H1 (cell line): ENCODE measurements at regions not wholly inside any gene's neighbourhood (a gene's known extent, or its start where the extent isn't known, plus 50 kb on each side); places are given as distances from the start of the nearest gene placed in this dataset.

Experiments
- CTCF ChIA-PET: fragments of 300-600 bp; sonication (Branson Sonifier 250); formaldehyde crosslinking; loops from one replicate; lab custom pipeline; 2021; ENCODE audit not compliant: partially characterized antibody; lab: Charles Lee
- POLR2A ChIA-PET: fragments of 300-600 bp; sonication (Branson Sonifier 250); formaldehyde crosslinking; loops from one replicate; lab custom pipeline; 2021; ENCODE audit warnings: inconsistent platforms; ENCODE audit not compliant: partially characterized antibody; lab: Charles Lee
- DNase-seq, 2 experiments: peaks; one replicate each; pipeline versions ENCODE4 v3.0.0 to v3.0.0-alpha.2; 2010 to 2022; ENCODE audit warnings: low spot score in 2 of 2, low read depth in 1 of 2, mixed read lengths in 1 of 2
- FAIRE-seq: peaks from 2 replicates; lab custom pipeline; 2011; peaks lifted over from hg19 to GRCh38; lab: Jason Lieb, UNC
- H2AFZ ChIP-seq: 2 replicates; pipeline ENCODE4 v1.8.1; 2012; ENCODE audit warnings: low read length, inconsistent platforms
- H2AK5ac ChIP-seq: 2 replicates; pipeline ENCODE4 v1.6.1; 2013; ENCODE audit warnings: low read depth, low read length
- H2BK120ac ChIP-seq: replicated peaks from 2 replicates; pipeline ENCODE3; 2013; ENCODE audit warnings: low read depth, low read length, inconsistent platforms
- H2BK12ac ChIP-seq: 2 replicates; pipeline ENCODE4 v1.6.1; 2013; ENCODE audit warnings: low read depth, low read length
- H2BK15ac ChIP-seq: 2 replicates; pipeline ENCODE4 v1.6.1; 2013; ENCODE audit warnings: low read length
- H2BK20ac ChIP-seq: 2 replicates; pipeline ENCODE4 v1.6.1; 2013; ENCODE audit warnings: low read length
- H2BK5ac ChIP-seq: 2 replicates; pipeline ENCODE4 v1.6.1; 2013; ENCODE audit warnings: low read depth, low read length
- H3K14ac ChIP-seq: 2 replicates; pipeline ENCODE4 v1.6.1; 2013; ENCODE audit warnings: inconsistent platforms; ENCODE audit not compliant: insufficient read length
- H3K18ac ChIP-seq: 2 replicates; pipeline ENCODE4 v1.6.1; 2013; ENCODE audit warnings: low read length; ENCODE audit errors: extremely low read depth
- H3K23ac ChIP-seq: 2 replicates; pipeline ENCODE4 v1.6.1; 2013; ENCODE audit warnings: inconsistent platforms; ENCODE audit not compliant: insufficient read length
- H3K23me2 ChIP-seq: 2 replicates; pipeline ENCODE4 v1.6.1; 2013; ENCODE audit warnings: low read depth, low read length
- H3K27ac ChIP-seq: 2 replicates; pipeline ENCODE4 v1.6.1; 2011; ENCODE audit warnings: low read depth, low read length, inconsistent platforms
- H3K27me3 ChIP-seq, 4 experiments: replicated peaks in 1 of 4; 1 replicate in 1 of 4; 2 replicates in 3 of 4; pipeline versions ENCODE4 v1.6.1 to v1.8.1; 2011 to 2013; ENCODE audit warnings: low read length in 3 of 4, mild to moderate bottlenecking in 3 of 4, inconsistent platforms in 2 of 4, mixed read lengths in 2 of 4, moderate library complexity in 1 of 4; ENCODE audit not compliant: control insufficient read depth in 3 of 4, insufficient read depth in 3 of 4; ENCODE audit errors: extremely low read depth in 1 of 4
- H3K36me3 ChIP-seq, 4 experiments: 2 replicates each; pipeline versions ENCODE4 v1.6.1 to v1.8.1; 2011 to 2013; ENCODE audit warnings: mild to moderate bottlenecking in 4 of 4, low read length in 3 of 4, moderate library complexity in 2 of 4, control low read depth in 1 of 4, inconsistent platforms in 1 of 4; ENCODE audit not compliant: insufficient read depth in 4 of 4, control insufficient read depth in 2 of 4
- H3K4ac ChIP-seq: replicated peaks from 2 replicates; pipeline ENCODE3; 2013; ENCODE audit warnings: low read length, low read depth, mixed read lengths, inconsistent platforms; ENCODE audit not compliant: insufficient read length
- H3K4me1 ChIP-seq, 4 experiments: replicated peaks in 1 of 4; 1 replicate in 1 of 4; 2 replicates in 3 of 4; pipeline versions ENCODE4 v1.6.1 to v1.8.1; 2011 to 2013; ENCODE audit warnings: low read length in 3 of 4, inconsistent platforms in 2 of 4, mixed read lengths in 1 of 4; ENCODE audit not compliant: insufficient read depth in 4 of 4, control insufficient read depth in 3 of 4
- H3K4me2 ChIP-seq, 2 experiments: 2 replicates each; pipeline versions ENCODE4 v1.6.1 to v1.8.1; 2011 to 2013; ENCODE audit warnings: low read depth in 2 of 2, low read length in 2 of 2, control low read depth in 1 of 2, inconsistent platforms in 1 of 2, mild to moderate bottlenecking in 1 of 2; ENCODE audit not compliant: insufficient read depth in 1 of 2
- H3K4me3 ChIP-seq, 4 experiments: fragments of 200-600, 300-600 bp in 1 of 4; sonication (generic), shearing (Covaris generic), sonication (Bioruptor Twin) in 1 of 4; 2 replicates each; pipeline versions ENCODE4 v1.5.1 to v1.8.1; 2011 to 2016; ENCODE audit warnings: low read length in 4 of 4, low read depth in 3 of 4, control low read depth in 2 of 4, inconsistent platforms in 2 of 4, mild to moderate bottlenecking in 2 of 4, mixed read lengths in 1 of 4, moderate library complexity in 1 of 4; ENCODE audit not compliant: insufficient read depth in 2 of 4; ENCODE audit errors: extremely low read depth in 1 of 4
- H3K56ac ChIP-seq: replicated peaks from 2 replicates; pipeline ENCODE3; 2013; ENCODE audit warnings: low read depth, mild to moderate bottlenecking, mixed read lengths, low read length, inconsistent platforms; ENCODE audit not compliant: insufficient read length
- H3K79me1 ChIP-seq: 2 replicates; pipeline ENCODE4 v1.6.1; 2013; ENCODE audit warnings: low read depth, low read length, control low read depth
- H3K79me2 ChIP-seq, 2 experiments: 2 replicates each; pipeline versions ENCODE4 v1.6.1 to v1.8.1; 2012 to 2013; ENCODE audit warnings: low read length in 2 of 2, mild to moderate bottlenecking in 2 of 2, inconsistent platforms in 1 of 2; ENCODE audit not compliant: insufficient read depth in 2 of 2, control insufficient read depth in 1 of 2
- H3K9ac ChIP-seq, 4 experiments: replicated peaks in 1 of 4; 1 replicate in 1 of 4; 2 replicates in 3 of 4; pipeline versions ENCODE4 v1.6.1 to v1.8.1; 2011 to 2013; ENCODE audit warnings: low read depth in 3 of 4, low read length in 3 of 4, control low read depth in 2 of 4, mild to moderate bottlenecking in 2 of 4, moderate library complexity in 2 of 4, inconsistent platforms in 1 of 4; ENCODE audit errors: extremely low read depth in 1 of 4
- H3K9me3 ChIP-seq, 2 experiments: 2 replicates each; pipeline versions ENCODE4 v1.6.1 to v1.8.1; 2012 to 2013; ENCODE audit warnings: mild to moderate bottlenecking in 2 of 2, moderate library complexity in 2 of 2, control low read depth in 1 of 2, inconsistent platforms in 1 of 2, low read depth in 1 of 2, low read length in 1 of 2, mixed read lengths in 1 of 2; ENCODE audit not compliant: insufficient read depth in 2 of 2
- H4K20me1 ChIP-seq, 2 experiments: replicated peaks in 1 of 2; 2 replicates each; pipeline versions ENCODE3 to v1.8.1; 2011 to 2013; ENCODE audit warnings: inconsistent platforms in 2 of 2, low read length in 2 of 2, mild to moderate bottlenecking in 1 of 2; ENCODE audit not compliant: insufficient read depth in 2 of 2, control insufficient read depth in 1 of 2
- H4K5ac ChIP-seq: 2 replicates; pipeline ENCODE4 v1.6.1; 2013; ENCODE audit warnings: low read length, low read depth, mixed read lengths, inconsistent platforms; ENCODE audit not compliant: insufficient read length
- H4K8ac ChIP-seq: 2 replicates; pipeline ENCODE4 v1.8.0; 2013; ENCODE audit warnings: mild to moderate bottlenecking, moderate library complexity, low read length, inconsistent platforms; ENCODE audit not compliant: insufficient read depth; ENCODE audit errors: extremely low read depth
- H4K91ac ChIP-seq: replicated peaks from 2 replicates; pipeline ENCODE3; 2013; ENCODE audit warnings: low read length, mixed read lengths, inconsistent platforms; ENCODE audit not compliant: insufficient read length
- CBX5 ChIP-seq: fragments of 300-800, 300-1000 bp; sonication (generic); IDR thresholded peaks from 2 replicates; pipeline ENCODE4 v1.7.1; 2016; ENCODE audit warnings: antibody characterized with exemption, low read length, low read depth
- CEBPB ChIP-seq: IDR thresholded peaks from 2 replicates; pipeline ENCODE4 v1.6.1; 2012; ENCODE audit warnings: low read depth, low read length
- CTBP2 ChIP-seq: IDR thresholded peaks from 2 replicates; pipeline ENCODE4 v1.7.0; 2011; ENCODE audit warnings: borderline replicate concordance, mild to moderate bottlenecking, moderate library complexity, mixed read lengths, low read length; ENCODE audit not compliant: insufficient read depth, insufficient read length
- EZH2 ChIP-seq: fragments of 200-600 bp; sonication (generic); IDR thresholded peaks from 2 replicates; pipeline ENCODE4 v1.7.1; 2012; ENCODE audit warnings: low read depth, mild to moderate bottlenecking, moderate library complexity, low read length, inconsistent platforms; ENCODE audit not compliant: severe bottlenecking
- FOSL1 ChIP-seq: IDR thresholded peaks from 2 replicates; pipeline ENCODE4 v1.6.1; 2011; ENCODE audit warnings: mild to moderate bottlenecking, low read depth, low read length, moderate library complexity; ENCODE audit not compliant: insufficient read depth
- HDAC2 ChIP-seq, 2 experiments: fragments of 300-600 bp in 1 of 2; sonication (generic) in 1 of 2; IDR thresholded peaks; 2 replicates each; pipeline ENCODE4 v1.6.1; 2011 to 2012; ENCODE audit warnings: low read depth in 2 of 2, low read length in 2 of 2, mild to moderate bottlenecking in 2 of 2, moderate library complexity in 2 of 2, borderline replicate concordance in 1 of 2, inconsistent platforms in 1 of 2
- JUND ChIP-seq: IDR thresholded peaks from 2 replicates; pipeline ENCODE4 v1.6.1; 2011; ENCODE audit warnings: mild to moderate bottlenecking, improper control_type of control experiment, low read length
- KDM4A ChIP-seq: IDR thresholded peaks from one replicate; pipeline ENCODE4 v1.7.1; 2012; ENCODE audit warnings: low read depth, mild to moderate bottlenecking, moderate library complexity, low read length, inconsistent platforms; ENCODE audit not compliant: severe bottlenecking
- NRF1 ChIP-seq: IDR thresholded peaks from 2 replicates; pipeline ENCODE4 v1.6.1; 2011; ENCODE audit warnings: mild to moderate bottlenecking, low read depth, low read length, improper control_type of control experiment
- SIX5 ChIP-seq: IDR thresholded peaks from 2 replicates; pipeline ENCODE4 v1.6.1; 2011; ENCODE audit warnings: mild to moderate bottlenecking, low read depth, low read length
- SRF ChIP-seq: IDR thresholded peaks from 2 replicates; pipeline ENCODE4 v1.6.1; 2011; ENCODE audit warnings: mild to moderate bottlenecking, low read depth, low read length, moderate library complexity
- WGBS, 2 experiments: shearing (Covaris generic) in 1 of 2; methylation state at CpG; one replicate each; pipeline versions ENCODE4 v1.1.6 to v1.1.7; 2013 to 2015; ENCODE audit warnings: low lambda C conversion rate in 2 of 2, mixed read lengths in 2 of 2, inconsistent platforms in 1 of 2, low coverage in 1 of 2, missing lambda C conversion rate in 1 of 2; ENCODE audit not compliant: insufficient replicate concordance in 2 of 2, insufficient coverage in 1 of 2, insufficient read length in 1 of 2; ENCODE audit errors: extremely low coverage in 1 of 2, missing lambda C conversion rate in 1 of 2; 5-methylcytosine and 5-hydroxymethylcytosine counted together
- TF ChIP-seq, protein P1 (sequence below): IDR thresholded peaks from 2 replicates; pipeline ENCODE4 v1.6.1; 2012; ENCODE audit warnings: low read length, inconsistent platforms

DNA sequence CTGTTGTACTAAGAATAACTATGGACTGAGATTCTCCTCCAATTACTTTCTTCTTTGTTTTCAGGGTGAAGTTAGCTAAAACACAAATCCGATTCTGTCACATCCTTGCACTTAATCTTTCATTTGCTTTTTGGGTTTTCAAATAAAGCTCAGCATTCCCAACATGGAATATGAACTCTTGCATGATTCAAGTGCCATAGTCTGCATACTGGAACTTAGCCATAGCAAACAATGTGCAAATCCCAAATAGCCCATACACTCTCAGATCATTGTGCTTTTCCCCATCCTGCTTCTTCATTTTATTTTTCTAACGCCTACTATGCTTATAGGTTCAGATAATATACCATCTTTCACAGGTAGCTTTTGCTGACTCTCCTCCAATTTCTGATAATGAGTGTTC is 455.8 kb upstream of the PRMT6 start:
- H4K91ac ChIP-seq: no peak overlapping the region
- H2BK5ac ChIP-seq: no peak overlapping the region
- H3K18ac ChIP-seq: no peak overlapping the region
- H3K79me2 ChIP-seq: no peaks in the 10 kb centered on the region
- no peaks in the 10 kb centered on the region for H3K79me1 ChIP-seq
- no peak overlapping the region for H3K4me3 ChIP-seq
- no peak overlapping the region for H3K23ac ChIP-seq
- no peaks in the 10 kb centered on the region for H3K23me2 ChIP-seq
- FAIRE-seq (no peak), DNase-seq (no peak)
- ChIA-PET POLR2A (interaction anchor here (1.2 kb wide), 1 partner anchor 8 kb away, joined by 3 read pairs; no protein-coding TSS in a partner anchor), CTCF (interaction anchor here (1.6 kb wide), 1 partner anchor 8 kb away, joined by 3 read pairs; no protein-coding TSS in a partner anchor)
- no peak overlapping the region for H2BK20ac ChIP-seq
- H3K9me3 ChIP-seq: no peaks in the 10 kb centered on the region
- H2BK15ac ChIP-seq: no peak overlapping the region
- H3K14ac ChIP-seq: no peak overlapping the region
- H2AFZ ChIP-seq: no peak overlapping the region
- no peak overlapping the region for H2AK5ac ChIP-seq
- H4K5ac ChIP-seq: no peak overlapping the region
- no peak overlapping the region for H2BK12ac ChIP-seq
- H4K8ac ChIP-seq: no peak overlapping the region
- H3K4me2 ChIP-seq: no peak overlapping the region
- 86% methylated on average over 2 of the region's 2 CpGs; no CpG with 5 or more reads in 1 of the 2 experiments for WGBS, 2 experiments
- no peak overlapping the region for H3K27ac ChIP-seq
- H3K56ac ChIP-seq: no peak overlapping the region
- no peaks in the 10 kb centered on the region for H4K20me1 ChIP-seq
- H3K4ac ChIP-seq: no peak overlapping the region
- no peak overlapping the region for H2BK120ac ChIP-seq
- H3K4me1 ChIP-seq: no peaks in the 10 kb centered on the region
- no peaks in the 10 kb centered on the region for H3K36me3 ChIP-seq
- H3K27me3 ChIP-seq: no peaks in the 10 kb centered on the region
- no peak overlapping the region for H3K9ac ChIP-seq
- no peak for TF ChIP-seq KDM4A
- TF ChIP-seq NRF1: no peak
- TF ChIP-seq CTBP2: no peak
- no peak for TF ChIP-seq FOSL1
- TF ChIP-seq SIX5: no peak
- TF ChIP-seq CBX5: no peak
- TF ChIP-seq JUND: no peak
- no peak for TF ChIP-seq EZH2
- TF ChIP-seq, protein P1, sequence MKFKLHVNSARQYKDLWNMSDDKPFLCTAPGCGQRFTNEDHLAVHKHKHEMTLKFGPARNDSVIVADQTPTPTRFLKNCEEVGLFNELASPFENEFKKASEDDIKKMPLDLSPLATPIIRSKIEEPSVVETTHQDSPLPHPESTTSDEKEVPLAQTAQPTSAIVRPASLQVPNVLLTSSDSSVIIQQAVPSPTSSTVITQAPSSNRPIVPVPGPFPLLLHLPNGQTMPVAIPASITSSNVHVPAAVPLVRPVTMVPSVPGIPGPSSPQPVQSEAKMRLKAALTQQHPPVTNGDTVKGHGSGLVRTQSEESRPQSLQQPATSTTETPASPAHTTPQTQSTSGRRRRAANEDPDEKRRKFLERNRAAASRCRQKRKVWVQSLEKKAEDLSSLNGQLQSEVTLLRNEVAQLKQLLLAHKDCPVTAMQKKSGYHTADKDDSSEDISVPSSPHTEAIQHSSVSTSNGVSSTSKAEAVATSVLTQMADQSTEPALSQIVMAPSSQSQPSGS: no peak
- TF ChIP-seq SRF: no peak
- TF ChIP-seq HDAC2 (IDR thresholded peaks at IDR 0.05; ENCODE audit: borderline replicate concordance in 1 of 2, low read depth in 2 of 2, low read length in 2 of 2): no peak
- TF ChIP-seq CEBPB: no peak
